Liver (tissue), 8 donors: ENCODE measurements at regions not wholly inside any gene's neighbourhood (a gene's known extent, or its start where the extent isn't known, plus 50 kb on each side); places are given as distances from the start of the nearest gene placed in this dataset.

Experiments used
- DNase-seq: peaks from one replicate; pipeline ENCODE4 v3.0.0-alpha.2; 2017; ENCODE audit warnings: low spot score
- H3K27ac ChIP-seq, 2 donors: one replicate each; pipeline ENCODE4 v1.7.0; 2013; ENCODE audit warnings: inconsistent platforms in 2 of 2, low read length in 2 of 2, control low read depth in 1 of 2, low read depth in 1 of 2, mild to moderate bottlenecking in 1 of 2
- H3K27me3 ChIP-seq, 4 donors: one replicate each; pipeline versions ENCODE4 v1.6.1 to v1.7.0; 2013; ENCODE audit warnings: low read length in 3 of 4, inconsistent platforms in 1 of 4, mild to moderate bottlenecking in 1 of 4, moderate library complexity in 1 of 4; ENCODE audit not compliant: control insufficient read depth in 4 of 4, insufficient read depth in 4 of 4
- H3K36me3 ChIP-seq, 4 donors: one replicate each; pipeline versions ENCODE4 v1.6.1 to v1.7.0; 2013; ENCODE audit warnings: low read length in 3 of 4, mild to moderate bottlenecking in 3 of 4, low read depth in 1 of 4, moderate library complexity in 1 of 4; ENCODE audit not compliant: control insufficient read depth in 4 of 4, insufficient read depth in 3 of 4
- H3K4me1 ChIP-seq, 4 donors: one replicate each; pipeline versions ENCODE4 v1.6.1 to v1.7.0; 2013; ENCODE audit warnings: low read length in 3 of 4, mild to moderate bottlenecking in 3 of 4, moderate library complexity in 1 of 4; ENCODE audit not compliant: control insufficient read depth in 4 of 4, insufficient read depth in 4 of 4
- H3K4me3 ChIP-seq, 3 donors: one replicate each; pipeline versions ENCODE4 v1.6.1 to v1.7.0; 2013; ENCODE audit warnings: low read length in 3 of 3, control low read depth in 1 of 3, low read depth in 1 of 3, mild to moderate bottlenecking in 1 of 3
- H3K9ac ChIP-seq, 2 donors: one replicate each; pipeline ENCODE4 v1.7.0; 2013; ENCODE audit warnings: low read length in 2 of 2, mild to moderate bottlenecking in 2 of 2, moderate library complexity in 2 of 2, control low read depth in 1 of 2, low read depth in 1 of 2
- H3K9me3 ChIP-seq, 4 donors: one replicate each; pipeline versions ENCODE4 v1.6.1 to v1.7.0; 2013; ENCODE audit warnings: low read length in 3 of 4; ENCODE audit not compliant: control insufficient read depth in 4 of 4
- EGR1 ChIP-seq, 2 donors: IDR thresholded peaks; 2 replicates each; pipeline ENCODE4 v1.6.1; 2016 to 2018; ENCODE audit warnings: antibody characterized with exemption in 2 of 2, low read depth in 2 of 2
- FOXA1 ChIP-seq: IDR thresholded peaks from 2 replicates; pipeline ENCODE4 v1.6.1; 2016; ENCODE audit warnings: antibody characterized with exemption
- FOXA2 ChIP-seq: IDR thresholded peaks from 2 replicates; pipeline ENCODE4 v1.6.1; 2016; ENCODE audit warnings: antibody characterized with exemption
- GABPA ChIP-seq, 2 donors: IDR thresholded peaks in 1 of 2; conservative IDR thresholded peaks in 1 of 2; 2 replicates each; pipeline ENCODE4 v1.6.1; 2016; ENCODE audit warnings: antibody characterized with exemption in 2 of 2, mild to moderate bottlenecking in 1 of 2, moderate library complexity in 1 of 2
- HNF4A ChIP-seq, 2 donors: conservative IDR thresholded peaks; 2 replicates each; pipeline ENCODE4 v1.6.1; 2016; ENCODE audit warnings: antibody characterized with exemption in 2 of 2, mild to moderate bottlenecking in 2 of 2
- HNF4G ChIP-seq: IDR thresholded peaks from 2 replicates; pipeline ENCODE4 v1.6.1; 2016; ENCODE audit warnings: antibody characterized with exemption
- JUND ChIP-seq, 2 donors: IDR thresholded peaks; 2 replicates each; pipeline ENCODE4 v1.6.1; 2016; ENCODE audit warnings: antibody characterized with exemption in 2 of 2
- NR2F2 ChIP-seq: IDR thresholded peaks from 2 replicates; pipeline ENCODE4 v1.6.1; 2016; ENCODE audit warnings: antibody characterized with exemption
- RAD21 ChIP-seq, 2 donors: IDR thresholded peaks; 2 replicates each; pipeline ENCODE4 v1.6.1; 2016; ENCODE audit warnings: antibody characterized with exemption in 2 of 2, mild to moderate bottlenecking in 2 of 2
- RXRA ChIP-seq, 2 donors: IDR thresholded peaks; 2 replicates each; pipeline ENCODE4 v1.6.1; 2017 to 2018; ENCODE audit warnings: antibody characterized with exemption in 2 of 2, mild to moderate bottlenecking in 1 of 2
- SP1 ChIP-seq: IDR thresholded peaks from 2 replicates; pipeline ENCODE4 v1.6.1; 2018; ENCODE audit warnings: antibody characterized with exemption, mild to moderate bottlenecking
- TAF1 ChIP-seq: conservative IDR thresholded peaks from 2 replicates; pipeline ENCODE4 v1.6.1; 2016; ENCODE audit warnings: antibody characterized with exemption, mild to moderate bottlenecking
- YY1 ChIP-seq: IDR thresholded peaks from 2 replicates; pipeline ENCODE4 v1.6.1; 2016; ENCODE audit warnings: antibody characterized with exemption, mild to moderate bottlenecking
- WGBS: extraction: QIAGEN DNeasy Blood & Tissue Kit; methylation state at CpG from one replicate; pipeline ENCODE4 v1.1.7; 2013; 5-methylcytosine and 5-hydroxymethylcytosine counted together
- TF ChIP-seq, protein P1 (sequence below): fragments of 150-350 bp; IDR thresholded peaks from 2 replicates; pipeline ENCODE4 v1.5.1; 2017; ENCODE audit warnings: improper control_type of control experiment, low read depth, low read length; ENCODE audit not compliant: missing input control
- TF ChIP-seq, protein P2 (sequence below): IDR thresholded peaks from 2 replicates; pipeline ENCODE4 v1.6.1; 2016; ENCODE audit warnings: antibody characterized with exemption
- TF ChIP-seq, protein P3 (sequence below): IDR thresholded peaks from 2 replicates; pipeline ENCODE4 v1.6.1; 2016; ENCODE audit warnings: antibody characterized with exemption, mild to moderate bottlenecking
- TF ChIP-seq, protein P4 (sequence below): IDR thresholded peaks from 2 replicates; pipeline ENCODE4 v1.6.1; 2016; ENCODE audit warnings: antibody characterized with exemption
- TF ChIP-seq, protein P5 (sequence below): IDR thresholded peaks from 2 replicates; pipeline ENCODE4 v1.6.1; 2016; ENCODE audit warnings: antibody characterized with exemption
- donor health status: healthy.
- donor health status: healthy.
- donor health status: healthy.
- donor health status: healthy.
- donor health status: healthy.

DNA sequence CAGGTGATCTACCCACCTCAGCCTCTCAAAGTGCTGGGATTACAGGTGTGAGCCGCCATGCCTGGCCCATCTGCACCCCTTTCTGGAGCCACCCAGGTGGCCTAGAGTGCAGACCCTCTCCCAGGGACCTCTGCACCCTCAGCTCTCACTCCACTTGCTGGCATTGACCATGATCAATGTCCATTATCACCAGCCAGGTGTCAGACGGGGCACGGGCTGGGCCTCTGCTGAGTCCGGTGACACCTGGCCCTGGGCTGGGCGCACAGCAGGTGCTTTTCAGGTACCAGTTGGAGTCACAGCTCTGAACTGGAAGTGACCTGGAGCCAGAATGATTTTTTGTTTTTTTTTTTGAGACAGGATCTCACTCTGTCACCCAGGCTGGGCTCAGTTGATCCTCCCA is 91.8 kb upstream of the PMEPA1 start:
- Histone ChIP-seq H3K27ac (no peak overlapping the region), H3K4me1 (no peaks in the 10 kb centered on the region), H3K4me3 (no peak overlapping the region), H3K36me3 (no peaks in the 10 kb centered on the region), H3K27me3 (no peaks in the 10 kb centered on the region), H3K9ac (no peak overlapping the region), H3K9me3 (no peaks in the 10 kb centered on the region)
- DNase-seq: no peak
- WGBS: 72% methylated on average over 5 of the region's 5 CpGs
- TF ChIP-seq YY1 (no peak), FOXA2 (no peak), RAD21 (IDR thresholded peaks at IDR 0.05) (no peak), GABPA (IDR thresholded peaks at IDR 0.05 in 1 of 2, conservative IDR thresholded peaks at IDR 0.05 in 1 of 2) (no peak), EGR1 (IDR thresholded peaks at IDR 0.05; ENCODE audit: low read depth in 2 of 2) (no peak), JUND (IDR thresholded peaks at IDR 0.05) (no peak), RXRA (IDR thresholded peaks at IDR 0.05) (no peak), SP1 (no peak), FOXA1 (no peak), HNF4A (conservative IDR thresholded peaks at IDR 0.05) (no peak), TAF1 (no peak), NR2F2 (no peak), HNF4G (no peak)
- TF ChIP-seq, protein P1, sequence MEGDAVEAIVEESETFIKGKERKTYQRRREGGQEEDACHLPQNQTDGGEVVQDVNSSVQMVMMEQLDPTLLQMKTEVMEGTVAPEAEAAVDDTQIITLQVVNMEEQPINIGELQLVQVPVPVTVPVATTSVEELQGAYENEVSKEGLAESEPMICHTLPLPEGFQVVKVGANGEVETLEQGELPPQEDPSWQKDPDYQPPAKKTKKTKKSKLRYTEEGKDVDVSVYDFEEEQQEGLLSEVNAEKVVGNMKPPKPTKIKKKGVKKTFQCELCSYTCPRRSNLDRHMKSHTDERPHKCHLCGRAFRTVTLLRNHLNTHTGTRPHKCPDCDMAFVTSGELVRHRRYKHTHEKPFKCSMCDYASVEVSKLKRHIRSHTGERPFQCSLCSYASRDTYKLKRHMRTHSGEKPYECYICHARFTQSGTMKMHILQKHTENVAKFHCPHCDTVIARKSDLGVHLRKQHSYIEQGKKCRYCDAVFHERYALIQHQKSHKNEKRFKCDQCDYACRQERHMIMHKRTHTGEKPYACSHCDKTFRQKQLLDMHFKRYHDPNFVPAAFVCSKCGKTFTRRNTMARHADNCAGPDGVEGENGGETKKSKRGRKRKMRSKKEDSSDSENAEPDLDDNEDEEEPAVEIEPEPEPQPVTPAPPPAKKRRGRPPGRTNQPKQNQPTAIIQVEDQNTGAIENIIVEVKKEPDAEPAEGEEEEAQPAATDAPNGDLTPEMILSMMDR: no peak
- TF ChIP-seq, protein P2, sequence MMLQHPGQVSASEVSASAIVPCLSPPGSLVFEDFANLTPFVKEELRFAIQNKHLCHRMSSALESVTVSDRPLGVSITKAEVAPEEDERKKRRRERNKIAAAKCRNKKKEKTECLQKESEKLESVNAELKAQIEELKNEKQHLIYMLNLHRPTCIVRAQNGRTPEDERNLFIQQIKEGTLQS: no peak
- TF ChIP-seq, protein P3, sequence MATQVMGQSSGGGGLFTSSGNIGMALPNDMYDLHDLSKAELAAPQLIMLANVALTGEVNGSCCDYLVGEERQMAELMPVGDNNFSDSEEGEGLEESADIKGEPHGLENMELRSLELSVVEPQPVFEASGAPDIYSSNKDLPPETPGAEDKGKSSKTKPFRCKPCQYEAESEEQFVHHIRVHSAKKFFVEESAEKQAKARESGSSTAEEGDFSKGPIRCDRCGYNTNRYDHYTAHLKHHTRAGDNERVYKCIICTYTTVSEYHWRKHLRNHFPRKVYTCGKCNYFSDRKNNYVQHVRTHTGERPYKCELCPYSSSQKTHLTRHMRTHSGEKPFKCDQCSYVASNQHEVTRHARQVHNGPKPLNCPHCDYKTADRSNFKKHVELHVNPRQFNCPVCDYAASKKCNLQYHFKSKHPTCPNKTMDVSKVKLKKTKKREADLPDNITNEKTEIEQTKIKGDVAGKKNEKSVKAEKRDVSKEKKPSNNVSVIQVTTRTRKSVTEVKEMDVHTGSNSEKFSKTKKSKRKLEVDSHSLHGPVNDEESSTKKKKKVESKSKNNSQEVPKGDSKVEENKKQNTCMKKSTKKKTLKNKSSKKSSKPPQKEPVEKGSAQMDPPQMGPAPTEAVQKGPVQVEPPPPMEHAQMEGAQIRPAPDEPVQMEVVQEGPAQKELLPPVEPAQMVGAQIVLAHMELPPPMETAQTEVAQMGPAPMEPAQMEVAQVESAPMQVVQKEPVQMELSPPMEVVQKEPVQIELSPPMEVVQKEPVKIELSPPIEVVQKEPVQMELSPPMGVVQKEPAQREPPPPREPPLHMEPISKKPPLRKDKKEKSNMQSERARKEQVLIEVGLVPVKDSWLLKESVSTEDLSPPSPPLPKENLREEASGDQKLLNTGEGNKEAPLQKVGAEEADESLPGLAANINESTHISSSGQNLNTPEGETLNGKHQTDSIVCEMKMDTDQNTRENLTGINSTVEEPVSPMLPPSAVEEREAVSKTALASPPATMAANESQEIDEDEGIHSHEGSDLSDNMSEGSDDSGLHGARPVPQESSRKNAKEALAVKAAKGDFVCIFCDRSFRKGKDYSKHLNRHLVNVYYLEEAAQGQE: no peak
- TF ChIP-seq, protein P4, sequence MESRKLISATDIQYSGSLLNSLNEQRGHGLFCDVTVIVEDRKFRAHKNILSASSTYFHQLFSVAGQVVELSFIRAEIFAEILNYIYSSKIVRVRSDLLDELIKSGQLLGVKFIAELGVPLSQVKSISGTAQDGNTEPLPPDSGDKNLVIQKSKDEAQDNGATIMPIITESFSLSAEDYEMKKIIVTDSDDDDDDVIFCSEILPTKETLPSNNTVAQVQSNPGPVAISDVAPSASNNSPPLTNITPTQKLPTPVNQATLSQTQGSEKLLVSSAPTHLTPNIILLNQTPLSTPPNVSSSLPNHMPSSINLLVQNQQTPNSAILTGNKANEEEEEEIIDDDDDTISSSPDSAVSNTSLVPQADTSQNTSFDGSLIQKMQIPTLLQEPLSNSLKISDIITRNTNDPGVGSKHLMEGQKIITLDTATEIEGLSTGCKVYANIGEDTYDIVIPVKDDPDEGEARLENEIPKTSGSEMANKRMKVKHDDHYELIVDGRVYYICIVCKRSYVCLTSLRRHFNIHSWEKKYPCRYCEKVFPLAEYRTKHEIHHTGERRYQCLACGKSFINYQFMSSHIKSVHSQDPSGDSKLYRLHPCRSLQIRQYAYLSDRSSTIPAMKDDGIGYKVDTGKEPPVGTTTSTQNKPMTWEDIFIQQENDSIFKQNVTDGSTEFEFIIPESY: no peak
- TF ChIP-seq, protein P5, sequence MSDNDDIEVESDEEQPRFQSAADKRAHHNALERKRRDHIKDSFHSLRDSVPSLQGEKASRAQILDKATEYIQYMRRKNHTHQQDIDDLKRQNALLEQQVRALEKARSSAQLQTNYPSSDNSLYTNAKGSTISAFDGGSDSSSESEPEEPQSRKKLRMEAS: no peak
